ENCODE measurements at regions not wholly inside any gene's neighbourhood (a gene's known extent, or its start where the extent isn't known, plus 50 kb on each side); places are given as distances from the start of the nearest gene placed in this dataset.

- TF ChIP-seq YY1 (IDR thresholded peaks at IDR 0.05; ENCODE audit: insufficient read depth, insufficient read length) (no peak), ZNF274 (IDR thresholded peaks at IDR 0.05; ENCODE audit: low read depth, low read length) (no peak), SUZ12 (IDR thresholded peaks at IDR 0.05; ENCODE audit: extremely low read depth, insufficient read depth, insufficient read length) (no peak)
Measured at GRCh38 chr9:8232726-8233125, 433.1 kb upstream of the DMAC1 start.
